Panc1 (cell line): ENCODE measurements at regions not wholly inside any gene's neighbourhood (a gene's known extent, or its start where the extent isn't known, plus 50 kb on each side); places are given as distances from the start of the nearest gene placed in this dataset.

Experiments used
- ATAC-seq: fragments of 200-7000 bp; cut with Tn5 transposase; 2 replicates; pipeline ENCODE4 v1.9.1; 2020; ENCODE audit warnings: mild to moderate bottlenecking, moderate library complexity
- BruUV-seq: library from RNA; stranded (reverse); fragments of 400-500 nt; replicated peaks from 2 replicates; lab custom pipeline; 2021; lab: Mats Ljungman, UMichigan
- CTCF ChIA-PET: fragments of 300-600 bp; sonication (Branson Sonifier 250); formaldehyde crosslinking; loops from one replicate; lab custom pipeline; 2022; ENCODE audit warnings: antibody characterized with exemption; lab: Charles Lee
- POLR2A ChIA-PET: fragments of 300-600 bp; sonication (Branson Sonifier 250); formaldehyde crosslinking; loops from one replicate; lab custom pipeline; 2022; ENCODE audit warnings: antibody characterized with exemption; lab: Charles Lee
- DNase-seq: peaks from one replicate; pipeline ENCODE4 v3.0.0-alpha.2; 2010; ENCODE audit warnings: low read depth, low spot score
- H3K27ac ChIP-seq: 2 replicates; pipeline ENCODE4 v1.5.1; 2011; ENCODE audit warnings: mild to moderate bottlenecking, low read length, inconsistent platforms
- H3K27me3 ChIP-seq: fragments of 200-500 bp; sonication (Bioruptor generic); 2 replicates; pipeline ENCODE4 v1.6.0; 2014; ENCODE audit warnings: low read length, inconsistent platforms; ENCODE audit not compliant: control insufficient read depth, insufficient read depth
- H3K36me3 ChIP-seq: fragments of 200-500 bp; sonication (Bioruptor generic); 2 replicates; pipeline ENCODE4 v1.5.1; 2014; ENCODE audit warnings: inconsistent platforms, mild to moderate bottlenecking, low read length, moderate library complexity; ENCODE audit not compliant: control insufficient read depth, insufficient read depth
- H3K4me1 ChIP-seq: 2 replicates; pipeline ENCODE4 v1.5.1; 2011; ENCODE audit warnings: inconsistent platforms, mild to moderate bottlenecking, low read length, moderate library complexity; ENCODE audit not compliant: control insufficient read depth, insufficient read depth
- H3K4me3 ChIP-seq, 2 experiments: 2 replicates each; pipeline ENCODE4 v1.5.1; 2011 to 2012; ENCODE audit warnings: low read depth in 2 of 2, low read length in 2 of 2, mild to moderate bottlenecking in 2 of 2, inconsistent platforms in 1 of 2, moderate library complexity in 1 of 2
- H3K9me3 ChIP-seq: fragments of 200-500 bp; sonication (Bioruptor generic); 2 replicates; pipeline ENCODE4 v1.5.1; 2014; ENCODE audit warnings: low read depth, mild to moderate bottlenecking, inconsistent platforms, low read length, moderate library complexity; ENCODE audit not compliant: control insufficient read depth, insufficient read depth
- POLR2AphosphoS5 ChIP-seq: IDR thresholded peaks from 2 replicates; pipeline ENCODE4 v1.6.1; 2012; ENCODE audit warnings: mild to moderate bottlenecking, low read depth, low read length, moderate library complexity
- SIN3A ChIP-seq: IDR thresholded peaks from 2 replicates; pipeline ENCODE4 v1.6.1; 2012; ENCODE audit warnings: low read depth, mild to moderate bottlenecking, low read length, moderate library complexity, borderline replicate concordance; ENCODE audit not compliant: insufficient read depth
- TCF7L2 ChIP-seq: IDR thresholded peaks from 2 replicates; pipeline ENCODE4 v1.6.1; 2011; ENCODE audit warnings: mild to moderate bottlenecking, low read depth, low read length, inconsistent platforms
- in situ Hi-C: cut with HindIII; loops from 2 replicates; pipeline ENCODE4 v1.10.0; 2016; ENCODE audit warnings: low sequenced_read_pairs, low pct_unique_long_range_greater_than_20kb
- intact Hi-C: fragments of 100-400 bp; cut with micrococcal nuclease; formaldehyde crosslinking; loops from one replicate; pipeline ENCODE4 v1.10.0; 2022; ENCODE audit not compliant: unreplicated experiment
- TF ChIP-seq, protein P1 (sequence below): fragments of 450-650 bp; IDR thresholded peaks from 2 replicates; pipeline ENCODE4 v1.5.1; 2017; ENCODE audit warnings: mild to moderate bottlenecking
- TF ChIP-seq, protein P2 (sequence below), 2 experiments: IDR thresholded peaks; 2 replicates each; pipeline ENCODE4 v1.6.1; 2011 to 2012; ENCODE audit warnings: low read depth in 2 of 2, control low read depth in 1 of 2, low read length in 1 of 2, mild to moderate bottlenecking in 1 of 2, moderate library complexity in 1 of 2; ENCODE audit not compliant: insufficient read depth in 1 of 2

DNA sequence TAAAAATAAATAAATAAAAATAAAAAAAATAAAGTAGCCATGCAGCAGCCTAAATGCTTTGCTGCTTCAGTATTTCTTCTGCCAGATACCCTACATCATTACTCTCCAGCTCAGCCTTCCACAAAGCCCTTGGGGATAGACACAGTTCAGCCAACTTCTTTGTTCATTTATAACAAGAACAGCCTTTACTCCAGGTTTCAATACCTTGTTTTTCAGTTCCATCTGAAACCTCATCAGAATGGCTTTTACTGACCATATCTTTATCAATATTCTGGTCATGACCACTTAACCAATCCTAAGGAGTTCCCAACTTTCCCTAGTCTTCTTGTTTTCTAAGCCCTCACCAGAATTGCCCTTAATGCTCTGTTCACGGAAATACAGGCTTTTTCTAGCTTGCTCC is 128.3 kb upstream of the MED14 start:
- POLR2A ChIA-PET, result no interaction called here

DNA sequence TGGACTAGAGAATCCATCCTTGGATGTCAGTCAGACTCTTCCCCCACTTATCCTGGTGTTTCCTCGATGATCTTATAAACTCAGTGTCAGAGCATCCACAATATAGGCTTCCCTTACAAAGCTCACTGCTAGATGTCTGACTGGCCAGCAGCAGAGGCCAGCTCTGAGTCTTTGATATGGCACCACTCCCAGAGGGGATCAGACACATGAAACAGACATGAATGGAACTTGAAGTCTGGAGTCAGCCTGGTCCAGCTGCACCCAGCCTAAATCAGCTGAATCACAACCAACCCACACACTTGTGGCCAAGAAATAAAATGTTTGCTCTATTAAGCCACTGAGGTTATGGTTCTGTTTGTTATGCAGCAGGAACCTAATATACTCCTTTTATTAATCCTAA is 129.6 kb upstream of the MED14 start:
- no peaks in the 10 kb centered on the region for H3K9me3 ChIP-seq
- ChIA-PET POLR2A (no interaction called here), CTCF (no interaction called here)
- TF ChIP-seq, protein P1, sequence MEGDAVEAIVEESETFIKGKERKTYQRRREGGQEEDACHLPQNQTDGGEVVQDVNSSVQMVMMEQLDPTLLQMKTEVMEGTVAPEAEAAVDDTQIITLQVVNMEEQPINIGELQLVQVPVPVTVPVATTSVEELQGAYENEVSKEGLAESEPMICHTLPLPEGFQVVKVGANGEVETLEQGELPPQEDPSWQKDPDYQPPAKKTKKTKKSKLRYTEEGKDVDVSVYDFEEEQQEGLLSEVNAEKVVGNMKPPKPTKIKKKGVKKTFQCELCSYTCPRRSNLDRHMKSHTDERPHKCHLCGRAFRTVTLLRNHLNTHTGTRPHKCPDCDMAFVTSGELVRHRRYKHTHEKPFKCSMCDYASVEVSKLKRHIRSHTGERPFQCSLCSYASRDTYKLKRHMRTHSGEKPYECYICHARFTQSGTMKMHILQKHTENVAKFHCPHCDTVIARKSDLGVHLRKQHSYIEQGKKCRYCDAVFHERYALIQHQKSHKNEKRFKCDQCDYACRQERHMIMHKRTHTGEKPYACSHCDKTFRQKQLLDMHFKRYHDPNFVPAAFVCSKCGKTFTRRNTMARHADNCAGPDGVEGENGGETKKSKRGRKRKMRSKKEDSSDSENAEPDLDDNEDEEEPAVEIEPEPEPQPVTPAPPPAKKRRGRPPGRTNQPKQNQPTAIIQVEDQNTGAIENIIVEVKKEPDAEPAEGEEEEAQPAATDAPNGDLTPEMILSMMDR, result no peak
- TF ChIP-seq TCF7L2 (no peak), POLR2AphosphoS5 (no peak), SIN3A (no peak)
- TF ChIP-seq, protein P2, sequence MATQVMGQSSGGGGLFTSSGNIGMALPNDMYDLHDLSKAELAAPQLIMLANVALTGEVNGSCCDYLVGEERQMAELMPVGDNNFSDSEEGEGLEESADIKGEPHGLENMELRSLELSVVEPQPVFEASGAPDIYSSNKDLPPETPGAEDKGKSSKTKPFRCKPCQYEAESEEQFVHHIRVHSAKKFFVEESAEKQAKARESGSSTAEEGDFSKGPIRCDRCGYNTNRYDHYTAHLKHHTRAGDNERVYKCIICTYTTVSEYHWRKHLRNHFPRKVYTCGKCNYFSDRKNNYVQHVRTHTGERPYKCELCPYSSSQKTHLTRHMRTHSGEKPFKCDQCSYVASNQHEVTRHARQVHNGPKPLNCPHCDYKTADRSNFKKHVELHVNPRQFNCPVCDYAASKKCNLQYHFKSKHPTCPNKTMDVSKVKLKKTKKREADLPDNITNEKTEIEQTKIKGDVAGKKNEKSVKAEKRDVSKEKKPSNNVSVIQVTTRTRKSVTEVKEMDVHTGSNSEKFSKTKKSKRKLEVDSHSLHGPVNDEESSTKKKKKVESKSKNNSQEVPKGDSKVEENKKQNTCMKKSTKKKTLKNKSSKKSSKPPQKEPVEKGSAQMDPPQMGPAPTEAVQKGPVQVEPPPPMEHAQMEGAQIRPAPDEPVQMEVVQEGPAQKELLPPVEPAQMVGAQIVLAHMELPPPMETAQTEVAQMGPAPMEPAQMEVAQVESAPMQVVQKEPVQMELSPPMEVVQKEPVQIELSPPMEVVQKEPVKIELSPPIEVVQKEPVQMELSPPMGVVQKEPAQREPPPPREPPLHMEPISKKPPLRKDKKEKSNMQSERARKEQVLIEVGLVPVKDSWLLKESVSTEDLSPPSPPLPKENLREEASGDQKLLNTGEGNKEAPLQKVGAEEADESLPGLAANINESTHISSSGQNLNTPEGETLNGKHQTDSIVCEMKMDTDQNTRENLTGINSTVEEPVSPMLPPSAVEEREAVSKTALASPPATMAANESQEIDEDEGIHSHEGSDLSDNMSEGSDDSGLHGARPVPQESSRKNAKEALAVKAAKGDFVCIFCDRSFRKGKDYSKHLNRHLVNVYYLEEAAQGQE (IDR thresholded peaks at IDR 0.05; ENCODE audit: insufficient read depth in 1 of 2, low read depth in 2 of 2, low read length in 1 of 2), result no peak
- no peak for ATAC-seq
- BruUV-seq, result no TSS peak
- no peak for DNase-seq
- no peaks in the 10 kb centered on the region for H3K36me3 ChIP-seq
- no peak overlapping the region for H3K4me3 ChIP-seq
- H3K4me1 ChIP-seq, result no peaks in the 10 kb centered on the region; the same call in 1 of the 2 replicates
- no peaks in the 10 kb centered on the region for H3K27me3 ChIP-seq
- no peak overlapping the region for H3K27ac ChIP-seq
- in situ Hi-C loops (no loop called here), intact Hi-C loops (no loop called here)

More for the DNA sequence above, 128.3 kb upstream of the MED14 start:
- H3K4me3 ChIP-seq, result no peak overlapping the region
- DNase-seq, result no peak
- no peaks in the 10 kb centered on the region for H3K36me3 ChIP-seq
- BruUV-seq, result no TSS peak
- TF ChIP-seq, protein P1, result no peak
- TF ChIP-seq, protein P2 (IDR thresholded peaks at IDR 0.05; ENCODE audit: insufficient read depth in 1 of 2, low read depth in 2 of 2, low read length in 1 of 2), result no peak
- TF ChIP-seq SIN3A (no peak), TCF7L2 (no peak), POLR2AphosphoS5 (no peak)
- H3K4me1 ChIP-seq, result no peaks in the 10 kb centered on the region; the same call in 1 of the 2 replicates
- in situ Hi-C loops (no loop called here), intact Hi-C loops (no loop called here)
- no peaks in the 10 kb centered on the region for H3K9me3 ChIP-seq
- H3K27ac ChIP-seq, result no peak overlapping the region
- no peaks in the 10 kb centered on the region for H3K27me3 ChIP-seq
- CTCF ChIA-PET, result no interaction called here
- ATAC-seq, result no peak
